Gastrocnemius medialis (tissue), 4 donors: ENCODE measurements at regions not wholly inside any gene's neighbourhood (a gene's known extent, or its start where the extent isn't known, plus 50 kb on each side); places are given as distances from the start of the nearest gene placed in this dataset.

Experiments used
- CTCF ChIP-seq, 5 experiments: fragments of 450-650 bp in 3 of 5; fragments of 200-600 bp in 2 of 5; sonication (generic) in 2 of 5; IDR thresholded peaks in 4 of 5; conservative IDR thresholded peaks in 1 of 5; 1 replicate in 4 of 5; 2 replicates in 1 of 5; pipeline ENCODE4 v1.5.1; 2016 to 2019; ENCODE audit warnings: antibody characterized with exemption in 5 of 5, mild to moderate bottlenecking in 3 of 5, moderate library complexity in 3 of 5
- POLR2A ChIP-seq, 2 donors: fragments of 450-650 bp; IDR thresholded peaks; one replicate each; pipeline ENCODE4 v1.6.1; 2017; ENCODE audit warnings: antibody characterized with exemption in 2 of 2, mild to moderate bottlenecking in 2 of 2, moderate library complexity in 2 of 2

GRCh38 chr16:87092958-87093357 lies 224.2 kb downstream of the C16orf95 start:
- TF ChIP-seq CTCF (IDR thresholded peaks at IDR 0.05 in 4 of 5, conservative IDR thresholded peaks at IDR 0.05 in 1 of 5) (no peak), POLR2A (IDR thresholded peaks at IDR 0.05) (no peak)
